HG02588 (cell line): ENCODE measurements at regions not wholly inside any gene's neighbourhood (a gene's known extent, or its start where the extent isn't known, plus 50 kb on each side); places are given as distances from the start of the nearest gene placed in this dataset.

Experiments used
- ATAC-seq: cut with Tn5 transposase; IDR thresholded peaks from one replicate; pipeline ENCODE4 v1.9.1; 2021; ENCODE audit warnings: mild to moderate bottlenecking, moderate library complexity; ENCODE audit not compliant: unreplicated experiment

DNA sequence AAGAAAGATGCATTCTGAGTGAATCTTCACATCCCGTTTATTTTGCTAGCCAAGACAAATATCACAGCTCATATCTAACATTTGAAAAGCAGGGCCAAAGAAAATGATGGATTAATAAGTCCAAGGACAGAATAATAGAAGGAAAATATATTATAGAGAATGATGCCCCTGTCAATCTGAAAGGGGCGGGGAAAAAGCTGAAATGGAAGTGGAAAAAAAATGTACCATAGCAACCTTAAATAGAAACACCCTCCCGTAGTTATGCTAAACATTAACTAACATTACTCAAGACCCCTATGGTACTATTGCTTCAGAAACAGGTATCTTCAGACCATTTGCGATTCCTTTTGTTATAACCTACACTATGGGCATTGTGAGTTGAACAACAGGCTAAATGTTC is 67.7 kb upstream of the SMARCA2 start:
- no peak for ATAC-seq

DNA sequence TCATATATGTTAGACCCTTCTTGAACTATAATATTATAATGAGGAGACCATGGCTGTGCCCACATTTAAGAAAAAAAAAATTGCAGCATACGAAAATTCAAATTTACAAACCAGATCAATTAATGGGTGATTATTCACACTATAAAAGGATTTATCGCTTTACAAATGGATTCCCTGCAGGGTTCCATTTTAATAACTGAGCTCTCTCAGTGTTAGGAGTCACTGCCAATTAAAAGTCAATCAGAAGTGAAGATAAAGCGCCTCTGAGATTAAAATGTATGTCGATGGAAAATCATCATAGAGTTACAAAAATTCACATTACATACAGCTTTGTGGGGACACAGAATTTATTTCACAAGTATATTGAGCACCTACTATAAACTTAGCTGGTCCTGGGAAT is 66.6 kb upstream of the SMARCA2 start:
- ATAC-seq = no peak

DNA sequence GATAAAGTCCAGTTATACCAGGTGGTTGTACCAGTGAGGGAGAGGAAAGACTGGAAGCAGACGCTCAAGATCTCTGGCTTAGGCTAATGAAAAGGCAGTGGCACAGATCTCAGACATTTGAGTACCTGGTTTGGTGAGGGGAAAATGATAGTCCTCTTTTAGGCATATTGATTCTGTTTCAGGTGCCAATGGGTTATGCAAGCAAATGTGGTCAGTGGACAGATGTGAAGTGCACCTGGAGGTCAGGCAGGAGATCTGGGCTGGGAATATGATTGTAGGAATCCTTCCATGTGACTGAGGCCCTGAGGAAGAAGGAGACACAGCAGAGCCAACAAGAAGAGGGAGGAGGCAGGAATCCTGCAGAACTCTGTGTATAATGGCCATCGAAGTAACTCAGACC is 63.7 kb upstream of the SMARCA2 start:
- ATAC-seq = no peak

DNA sequence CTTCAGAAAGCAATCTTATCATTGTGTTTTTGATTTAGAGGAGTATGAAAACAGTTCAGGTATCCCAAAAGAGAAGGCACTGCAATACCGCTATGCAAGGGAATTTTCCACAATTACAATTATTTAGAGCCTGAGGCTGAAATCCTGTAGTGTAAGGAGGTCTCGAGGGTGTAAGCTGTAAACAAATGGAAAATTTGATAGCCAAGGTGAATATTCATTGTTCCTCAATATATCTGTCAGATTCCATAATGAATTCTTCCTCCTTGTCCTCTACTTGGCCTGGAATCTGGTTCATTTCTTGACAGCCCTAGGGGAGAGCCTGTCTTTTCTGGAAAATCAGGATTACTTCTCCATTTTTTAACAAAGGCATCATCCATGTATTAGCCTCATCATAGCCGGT is 63.1 kb upstream of the SMARCA2 start:
- no peak for ATAC-seq

DNA sequence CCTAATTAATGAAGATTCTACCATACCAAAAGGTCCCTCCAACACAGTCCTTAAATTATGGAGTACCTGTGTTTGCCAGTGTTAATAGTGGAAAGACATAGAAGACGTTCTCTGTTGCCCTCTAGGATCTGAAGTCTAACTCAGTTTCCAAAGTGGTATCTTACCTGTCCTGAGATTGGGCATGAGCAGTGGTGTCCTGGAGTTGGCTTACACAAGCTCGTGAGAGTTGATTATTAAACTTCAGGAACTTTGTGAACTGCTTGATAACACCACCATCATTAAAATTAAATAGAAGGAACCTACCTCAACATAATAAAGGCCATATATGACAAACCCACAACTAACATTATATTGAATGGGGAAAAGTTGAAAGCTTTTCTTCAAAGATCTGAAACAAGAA is 60.9 kb upstream of the SMARCA2 start:
- ATAC-seq = no peak

DNA sequence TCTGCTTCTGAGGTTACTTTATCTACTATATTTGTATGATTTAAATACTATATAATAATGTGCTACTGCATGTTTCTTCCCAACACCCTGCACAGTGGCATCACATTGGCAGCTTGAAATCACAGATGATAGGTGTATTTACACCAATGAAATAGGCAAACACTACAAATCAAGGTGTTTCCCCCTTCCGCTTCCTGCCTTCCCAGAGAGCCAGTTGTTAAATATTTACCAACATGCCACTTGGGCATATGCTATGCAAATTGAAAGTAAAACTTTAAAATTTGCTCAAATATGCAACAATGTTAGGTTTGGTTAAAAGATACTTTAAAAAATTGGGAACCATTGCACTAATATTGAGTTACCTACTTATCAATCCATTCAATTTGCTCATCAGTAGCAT is 58.2 kb upstream of the SMARCA2 start:
- no peak for ATAC-seq

DNA sequence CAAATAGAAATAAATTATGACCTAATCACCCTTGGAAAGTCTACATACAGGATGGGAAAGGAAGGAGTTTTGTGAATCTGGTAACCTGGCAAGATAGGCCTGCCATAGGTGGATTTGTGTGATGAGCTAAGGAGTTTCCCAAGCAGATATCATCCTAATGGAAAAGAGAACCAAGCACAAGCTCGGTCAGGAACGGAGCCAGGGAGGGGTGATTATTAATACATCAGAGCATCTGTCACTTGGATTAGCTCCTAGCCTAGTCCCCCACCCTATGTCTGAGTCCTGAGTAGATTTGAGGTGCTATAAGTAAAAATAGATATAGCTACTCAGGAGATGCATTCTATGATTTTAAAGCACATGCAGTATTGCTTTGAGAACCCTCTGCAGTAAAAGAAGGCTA is 57.3 kb upstream of the SMARCA2 start:
- no peak for ATAC-seq

DNA sequence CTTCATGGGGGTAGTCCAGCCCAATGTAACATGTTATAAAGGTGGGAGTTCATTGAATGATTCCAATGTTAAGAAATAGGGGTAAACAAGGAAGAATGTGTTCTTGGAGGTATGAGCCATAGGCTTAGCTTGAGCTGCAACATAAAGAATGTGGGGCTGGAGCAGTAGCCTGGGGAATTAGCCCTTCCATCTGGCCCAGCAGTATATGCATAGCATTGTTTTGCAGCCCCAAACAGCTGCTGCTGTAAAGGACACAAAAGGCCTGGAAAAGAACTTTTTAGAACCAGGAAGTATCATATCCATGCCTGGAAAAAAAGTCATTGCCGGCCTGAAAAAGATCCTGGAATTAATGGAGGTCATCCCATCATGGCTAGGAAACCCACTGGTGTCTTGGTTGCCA is 55.8 kb upstream of the SMARCA2 start:
- no peak for ATAC-seq

DNA sequence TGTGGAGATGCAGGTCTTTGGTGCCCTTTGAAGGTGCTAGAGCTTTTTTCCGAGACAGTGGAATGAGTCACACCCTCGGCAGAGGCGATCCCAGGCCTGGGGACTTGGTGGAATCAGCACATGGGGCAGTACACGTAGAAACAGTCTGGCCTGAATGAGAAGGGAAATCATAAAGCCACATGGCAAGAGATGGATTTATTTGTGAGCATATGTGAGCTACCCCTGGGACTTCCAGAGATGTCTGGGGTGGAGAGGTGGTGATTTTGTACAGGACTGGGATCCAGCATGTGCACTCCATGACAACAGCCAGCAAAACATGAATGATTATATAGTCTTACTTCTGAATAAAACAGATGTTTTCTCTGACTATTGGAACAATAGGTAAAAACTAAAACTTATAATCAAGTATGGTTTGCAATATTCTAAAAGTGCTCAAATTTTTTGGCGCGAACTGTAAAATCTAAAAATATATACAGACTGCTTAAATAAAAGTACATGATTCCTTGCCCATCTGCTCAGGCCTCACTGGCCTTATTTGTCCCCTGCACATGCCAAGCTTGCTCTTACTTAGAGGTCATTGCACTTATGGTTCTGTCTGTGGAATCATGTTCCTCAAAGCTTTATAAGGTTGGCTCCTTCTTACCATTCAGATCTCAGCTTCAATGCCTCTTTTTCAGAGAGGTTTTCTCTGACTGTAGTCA is 54.7 kb upstream of the SMARCA2 start:
- no peak for ATAC-seq

DNA sequence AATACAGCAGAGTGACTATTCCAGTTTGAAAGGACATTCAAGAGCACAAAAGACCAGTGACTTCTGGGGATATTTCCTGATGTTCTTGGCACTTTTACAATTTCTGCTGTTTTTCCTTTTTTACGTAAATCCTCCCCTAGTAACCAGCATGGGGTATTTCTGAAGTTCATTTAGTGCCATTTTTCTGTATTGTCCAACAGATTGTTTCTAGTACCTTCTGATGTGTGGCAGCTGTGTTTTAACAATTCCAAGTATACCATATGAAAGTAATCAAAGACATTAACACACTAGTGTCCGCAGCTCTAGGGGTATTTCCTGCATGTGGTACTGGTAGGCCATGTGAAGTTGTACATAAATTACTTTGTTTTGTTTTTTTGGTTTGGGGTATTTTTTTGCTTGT is 53.0 kb upstream of the SMARCA2 start:
- no peak for ATAC-seq

DNA sequence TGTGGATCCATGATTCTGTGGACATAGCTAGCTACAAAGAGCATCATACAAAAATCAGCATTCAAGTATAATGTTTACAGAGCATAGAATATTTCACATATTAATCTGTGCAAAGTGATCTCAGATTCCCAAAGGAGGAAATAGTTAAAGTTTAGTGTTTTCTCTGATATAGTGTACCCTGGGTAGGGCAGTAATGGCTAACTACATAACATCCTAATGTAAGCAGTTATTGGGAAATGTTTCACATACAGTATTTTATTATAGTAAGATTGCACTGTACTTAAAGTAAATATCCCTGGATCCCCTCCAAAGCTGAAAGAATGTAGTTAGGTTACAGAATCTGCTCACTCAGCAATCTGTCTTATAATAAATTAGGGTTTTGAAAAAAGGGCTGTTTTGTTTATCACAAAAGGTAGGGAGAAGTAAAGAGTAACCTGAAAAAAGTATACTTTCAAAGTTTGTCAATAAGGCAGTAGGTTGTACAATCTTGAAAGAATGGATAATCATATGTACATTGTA is 52.5 kb upstream of the SMARCA2 start:
- ATAC-seq = no peak

DNA sequence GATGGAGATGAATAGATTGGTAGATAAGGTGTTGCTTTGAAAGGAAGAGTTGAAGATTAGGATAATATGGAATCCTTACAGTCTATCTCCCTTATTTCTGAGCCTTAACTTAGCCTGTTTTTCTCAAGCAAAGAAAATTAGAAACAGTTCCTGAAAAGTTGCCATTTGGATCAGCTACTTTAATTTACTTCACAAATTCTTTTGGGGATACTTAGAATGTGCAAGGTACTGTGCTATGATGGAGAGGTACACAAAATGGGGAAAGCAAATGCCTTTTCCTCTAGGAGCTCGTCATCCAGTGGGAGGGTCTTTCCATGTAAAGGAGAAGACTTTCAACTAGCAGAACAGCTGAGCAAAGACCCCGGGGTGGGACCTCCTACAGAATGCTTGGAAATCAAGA is 51.1 kb upstream of the SMARCA2 start:
- ATAC-seq = no peak
